ENCODE measurements at regions not wholly inside any gene's neighbourhood (a gene's known extent, or its start where the extent isn't known, plus 50 kb on each side); places are given as distances from the start of the nearest gene placed in this dataset.

GRCh38 chr10:42930516-42931192, 146.2 kb upstream of the RET start:
- TF ChIP-seq, protein P1, sequence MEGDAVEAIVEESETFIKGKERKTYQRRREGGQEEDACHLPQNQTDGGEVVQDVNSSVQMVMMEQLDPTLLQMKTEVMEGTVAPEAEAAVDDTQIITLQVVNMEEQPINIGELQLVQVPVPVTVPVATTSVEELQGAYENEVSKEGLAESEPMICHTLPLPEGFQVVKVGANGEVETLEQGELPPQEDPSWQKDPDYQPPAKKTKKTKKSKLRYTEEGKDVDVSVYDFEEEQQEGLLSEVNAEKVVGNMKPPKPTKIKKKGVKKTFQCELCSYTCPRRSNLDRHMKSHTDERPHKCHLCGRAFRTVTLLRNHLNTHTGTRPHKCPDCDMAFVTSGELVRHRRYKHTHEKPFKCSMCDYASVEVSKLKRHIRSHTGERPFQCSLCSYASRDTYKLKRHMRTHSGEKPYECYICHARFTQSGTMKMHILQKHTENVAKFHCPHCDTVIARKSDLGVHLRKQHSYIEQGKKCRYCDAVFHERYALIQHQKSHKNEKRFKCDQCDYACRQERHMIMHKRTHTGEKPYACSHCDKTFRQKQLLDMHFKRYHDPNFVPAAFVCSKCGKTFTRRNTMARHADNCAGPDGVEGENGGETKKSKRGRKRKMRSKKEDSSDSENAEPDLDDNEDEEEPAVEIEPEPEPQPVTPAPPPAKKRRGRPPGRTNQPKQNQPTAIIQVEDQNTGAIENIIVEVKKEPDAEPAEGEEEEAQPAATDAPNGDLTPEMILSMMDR (IDR thresholded peaks at IDR 0.05) = no peak
- TF ChIP-seq POLR2A (IDR thresholded peaks at IDR 0.05) = no peak

Measured in adrenal gland (tissue), 5 donors.